ENCODE measurements at regions not wholly inside any gene's neighbourhood (a gene's known extent, or its start where the extent isn't known, plus 50 kb on each side); places are given as distances from the start of the nearest gene placed in this dataset.

- H3K27ac Mint-ChIP-seq (ENCODE audit: low read depth, unreplicated experiment) = no peak overlapping the region
- H3K27me3 Mint-ChIP-seq (ENCODE audit: insufficient read depth, unreplicated experiment) = peaks cover 12% of the 10 kb centered on the region
- BruUV-seq (replicated peaks) = no TSS peak
- no peaks in the 10 kb centered on the region for H3K4me1 Mint-ChIP-seq (ENCODE audit: insufficient read depth, unreplicated experiment)
- H3K9me3 Mint-ChIP-seq (ENCODE audit: unreplicated experiment) = no peaks in the 10 kb centered on the region
- DNase-seq (ENCODE audit: unreplicated experiment) = no peak
- no peaks in the 10 kb centered on the region for H3K36me3 Mint-ChIP-seq (ENCODE audit: insufficient read depth, unreplicated experiment)
- ChIA-PET POLR2A (no interaction called here), CTCF (interaction anchor here (0.7 kb wide), 1 partner anchor 27 kb away, joined by 3 read pairs; no protein-coding TSS in a partner anchor)
- no peak for TF ChIP-seq CTCF (IDR thresholded peaks at IDR 0.05; ENCODE audit: unreplicated experiment)
- intact Hi-C loops (cut with micrococcal nuclease) = no loop called here
- no peak overlapping the region for H3K4me3 Mint-ChIP-seq (ENCODE audit: unreplicated experiment)
Measured at GRCh38 chr16:51024703-51025102, 126.4 kb downstream of the SALL1 start.

- CTCF ChIA-PET = no interaction called here
Measured at GRCh38 chr16:51022955-51023354, 128.1 kb downstream of the SALL1 start.

GRCh38 chr16:51019617-51020016 is 131.5 kb downstream of the SALL1 start:
- BruUV-seq (replicated peaks) = no TSS peak
- Mint-ChIP-seq H3K9me3 (ENCODE audit: unreplicated experiment) (no peaks in the 10 kb centered on the region), H3K27ac (ENCODE audit: low read depth, unreplicated experiment) (no peak overlapping the region), H3K36me3 (ENCODE audit: insufficient read depth, unreplicated experiment) (no peaks in the 10 kb centered on the region), H3K4me3 (ENCODE audit: unreplicated experiment) (no peak overlapping the region), H3K27me3 (ENCODE audit: insufficient read depth, unreplicated experiment) (peaks cover 25% of the 10 kb centered on the region), H3K4me1 (ENCODE audit: insufficient read depth, unreplicated experiment) (no peaks in the 10 kb centered on the region)
- ChIA-PET CTCF (no interaction called here), POLR2A (interaction anchor here (0.6 kb wide), 1 partner anchor 369 kb away, joined by 3 read pairs; no protein-coding TSS in a partner anchor)
- intact Hi-C loops (cut with micrococcal nuclease) = no loop called here
- no peak for TF ChIP-seq CTCF (IDR thresholded peaks at IDR 0.05; ENCODE audit: unreplicated experiment)
- no peak for DNase-seq (ENCODE audit: unreplicated experiment)

More at GRCh38 chr16:51022955-51023354, 128.1 kb downstream of the SALL1 start:
- TF ChIP-seq CTCF (IDR thresholded peaks at IDR 0.05; ENCODE audit: unreplicated experiment) = no peak
- H3K4me3 Mint-ChIP-seq (ENCODE audit: unreplicated experiment) = no peak overlapping the region
- DNase-seq (ENCODE audit: unreplicated experiment) = no peak
- POLR2A ChIA-PET = no interaction called here
- no peak overlapping the region for H3K27ac Mint-ChIP-seq (ENCODE audit: low read depth, unreplicated experiment)
- peaks cover 12% of the 10 kb centered on the region for H3K27me3 Mint-ChIP-seq (ENCODE audit: insufficient read depth, unreplicated experiment)
- no TSS peak for BruUV-seq (replicated peaks)
- intact Hi-C loops (cut with micrococcal nuclease) = no loop called here
- H3K9me3 Mint-ChIP-seq (ENCODE audit: unreplicated experiment) = no peaks in the 10 kb centered on the region
- H3K4me1 Mint-ChIP-seq (ENCODE audit: insufficient read depth, unreplicated experiment) = no peaks in the 10 kb centered on the region
- H3K36me3 Mint-ChIP-seq (ENCODE audit: insufficient read depth, unreplicated experiment) = no peaks in the 10 kb centered on the region

- TF ChIP-seq CTCF (IDR thresholded peaks at IDR 0.05; ENCODE audit: unreplicated experiment) = no peak
- POLR2A ChIA-PET = no interaction called here
- intact Hi-C loops (cut with micrococcal nuclease) = no loop called here
- BruUV-seq (replicated peaks) = no TSS peak
- Mint-ChIP-seq H3K4me1 (ENCODE audit: insufficient read depth, unreplicated experiment) (no peaks in the 10 kb centered on the region), H3K27ac (ENCODE audit: low read depth, unreplicated experiment) (no peak overlapping the region), H3K4me3 (ENCODE audit: unreplicated experiment) (no peak overlapping the region), H3K27me3 (ENCODE audit: insufficient read depth, unreplicated experiment) (peaks cover 25% of the 10 kb centered on the region), H3K36me3 (ENCODE audit: insufficient read depth, unreplicated experiment) (no peaks in the 10 kb centered on the region), H3K9me3 (ENCODE audit: unreplicated experiment) (no peaks in the 10 kb centered on the region)
- no peak for DNase-seq (ENCODE audit: unreplicated experiment)
- CTCF ChIA-PET = no interaction called here
Measured at GRCh38 chr16:51017969-51018368, 133.1 kb downstream of the SALL1 start.

All from MCF 10A (cell line).